Endothelial cell of umbilical vein (primary cell): ENCODE measurements at regions not wholly inside any gene's neighbourhood (a gene's known extent, or its start where the extent isn't known, plus 50 kb on each side); places are given as distances from the start of the nearest gene placed in this dataset.

ENCODE experiments used
- BruUV-seq: library from RNA; stranded (reverse); fragments of 400-500 nt; replicated peaks from 2 replicates; lab custom pipeline; 2021; lab: Mats Ljungman, UMichigan
- CTCF ChIA-PET: fragments of 300-600, 350-600 bp; sonication (Branson Sonifier 250); formaldehyde crosslinking; loops from one replicate; lab custom pipeline; 2021; ENCODE audit warnings: antibody characterized with exemption, inconsistent platforms; lab: Charles Lee
- POLR2A ChIA-PET: fragments of 300-600, 350-600 bp; sonication (Branson Sonifier 250); formaldehyde crosslinking; loops from one replicate; lab custom pipeline; 2021; ENCODE audit warnings: antibody characterized with exemption, inconsistent platforms; lab: Charles Lee
- DNase-seq: peaks from one replicate; pipeline ENCODE4 v3.0.0-alpha.2; 2011; ENCODE audit warnings: low read depth, low spot score
- FAIRE-seq: peaks from 2 replicates; lab custom pipeline; 2011; peaks lifted over from hg19 to GRCh38; lab: Jason Lieb, UNC
- H2AFZ ChIP-seq: 2 replicates; pipeline ENCODE4 v1.6.0; 2012; ENCODE audit warnings: low read depth, low read length, control low read depth, inconsistent platforms
- H3K27ac ChIP-seq: 2 replicates; pipeline ENCODE4 v1.5.1; 2011; ENCODE audit warnings: low read depth, mild to moderate bottlenecking, control low read depth, low read length, moderate library complexity; ENCODE audit not compliant: insufficient read depth
- H3K27me3 ChIP-seq, 2 experiments: 2 replicates each; pipeline versions ENCODE4 v1.6.0 to v1.6.1; 2011; ENCODE audit warnings: low read length in 2 of 2, mixed read lengths in 1 of 2; ENCODE audit not compliant: control insufficient read depth in 2 of 2, insufficient read depth in 2 of 2
- H3K36me3 ChIP-seq, 2 experiments: 2 replicates in 1 of 2; 3 replicates in 1 of 2; pipeline ENCODE4 v1.5.1; 2011; ENCODE audit warnings: low read length in 2 of 2, mild to moderate bottlenecking in 1 of 2, moderate library complexity in 1 of 2; ENCODE audit not compliant: control insufficient read depth in 2 of 2, insufficient read depth in 2 of 2; ENCODE audit errors: extremely low read depth in 1 of 2
- H3K4me1 ChIP-seq: 3 replicates; pipeline ENCODE4 v1.5.1; 2011; ENCODE audit warnings: mild to moderate bottlenecking, low read length; ENCODE audit not compliant: control insufficient read depth, insufficient read depth; ENCODE audit errors: extremely low read depth
- H3K4me2 ChIP-seq: 2 replicates; pipeline ENCODE4 v1.6.1; 2011; ENCODE audit warnings: low read length, control low read depth, mixed read lengths; ENCODE audit not compliant: insufficient read depth
- H3K4me3 ChIP-seq, 3 experiments: fragments of 200-600 bp in 1 of 3; sonication (generic), shearing (Covaris generic) in 1 of 3; replicated peaks in 1 of 3; 2 replicates each; pipeline ENCODE4 v1.5.1; 2011 to 2016; ENCODE audit warnings: control low read depth in 3 of 3, low read length in 3 of 3, mild to moderate bottlenecking in 2 of 3, inconsistent platforms in 1 of 3, low read depth in 1 of 3, moderate library complexity in 1 of 3; ENCODE audit not compliant: insufficient read depth in 1 of 3
- H3K79me2 ChIP-seq: 2 replicates; pipeline ENCODE4 v1.6.0; 2012; ENCODE audit warnings: low read length, inconsistent platforms; ENCODE audit not compliant: control insufficient read depth, insufficient read depth
- H3K9ac ChIP-seq: replicated peaks from 2 replicates; pipeline ENCODE3; 2011; ENCODE audit warnings: low read length, control low read depth; ENCODE audit not compliant: insufficient read depth; ENCODE audit errors: extremely low read depth
- H3K9me1 ChIP-seq: replicated peaks from 3 replicates; pipeline ENCODE4 v1.6.0; 2011; ENCODE audit warnings: mild to moderate bottlenecking, low read length; ENCODE audit not compliant: control insufficient read depth, insufficient read depth; ENCODE audit errors: extremely low read depth
- H3K9me3 ChIP-seq: replicated peaks from 2 replicates; pipeline ENCODE4 v1.5.1; 2012; ENCODE audit warnings: low read length, inconsistent platforms; ENCODE audit not compliant: control insufficient read depth, insufficient read depth
- H4K20me1 ChIP-seq: replicated peaks from 2 replicates; pipeline ENCODE3; 2011; ENCODE audit warnings: mild to moderate bottlenecking, low read length; ENCODE audit not compliant: control insufficient read depth, insufficient read depth; ENCODE audit errors: extremely low read depth
- EZH2 ChIP-seq: IDR thresholded peaks from 2 replicates; pipeline ENCODE4 v1.6.1; 2012; ENCODE audit warnings: borderline replicate concordance, low read depth, mild to moderate bottlenecking, moderate library complexity, low read length, inconsistent platforms; ENCODE audit not compliant: severe bottlenecking
- FOS ChIP-seq: IDR thresholded peaks from 2 replicates; pipeline ENCODE4 v1.6.1; 2011; ENCODE audit warnings: mild to moderate bottlenecking, low read length, moderate library complexity, borderline replicate concordance; ENCODE audit not compliant: insufficient read depth
- GATA2 ChIP-seq: IDR thresholded peaks from 2 replicates; pipeline ENCODE4 v1.7.0; 2011; ENCODE audit warnings: low read depth, mild to moderate bottlenecking, moderate library complexity, mixed read lengths, low read length; ENCODE audit not compliant: insufficient read length, insufficient read depth
- JUN ChIP-seq: IDR thresholded peaks from 2 replicates; pipeline ENCODE4 v1.6.1; 2011; ENCODE audit warnings: borderline replicate concordance, low read depth; ENCODE audit not compliant: insufficient read length, insufficient read depth
- MYC ChIP-seq: IDR thresholded peaks from one replicate; pipeline ENCODE4 v1.6.1; 2011; ENCODE audit warnings: mild to moderate bottlenecking, low read depth, low read length
- POLR2A ChIP-seq: IDR thresholded peaks from 2 replicates; pipeline ENCODE4 v1.6.1; 2012; ENCODE audit warnings: low read depth, mild to moderate bottlenecking, control low read depth, low read length
- POLR2AphosphoS5 ChIP-seq: IDR thresholded peaks from 2 replicates; pipeline ENCODE4 v1.6.1; 2012; ENCODE audit warnings: low read depth, mild to moderate bottlenecking, control low read depth, low read length, moderate library complexity; ENCODE audit not compliant: insufficient read depth
- dilution Hi-C: fragments of 300-500 bp; cut with MboI; formaldehyde crosslinking; loops from one replicate; pipeline ENCODE4 v1.15.0; 2019; ENCODE audit warnings: low sequenced_read_pairs; ENCODE audit not compliant: extremely low pct_ligation_motif_present
- intact Hi-C: fragments of 100-400 bp; cut with micrococcal nuclease; formaldehyde crosslinking; loops from one replicate; pipeline ENCODE4 v1.10.0; 2022
- TF ChIP-seq, protein P1 (sequence below): IDR thresholded peaks from 2 replicates; pipeline ENCODE4 v1.6.1; 2011; ENCODE audit not compliant: insufficient read depth, insufficient read length
- TF ChIP-seq, protein P2 (sequence below), 2 donors: IDR thresholded peaks; 1 replicate in 1 of 2; 2 replicates in 1 of 2; pipeline ENCODE4 v1.5.1; 2011; ENCODE audit warnings: low read length in 2 of 2, mild to moderate bottlenecking in 2 of 2, moderate library complexity in 2 of 2, control low read depth in 1 of 2, inconsistent platforms in 1 of 2, low read depth in 1 of 2; ENCODE audit not compliant: insufficient read depth in 1 of 2; ENCODE audit errors: extremely low read depth in 1 of 2

DNA sequence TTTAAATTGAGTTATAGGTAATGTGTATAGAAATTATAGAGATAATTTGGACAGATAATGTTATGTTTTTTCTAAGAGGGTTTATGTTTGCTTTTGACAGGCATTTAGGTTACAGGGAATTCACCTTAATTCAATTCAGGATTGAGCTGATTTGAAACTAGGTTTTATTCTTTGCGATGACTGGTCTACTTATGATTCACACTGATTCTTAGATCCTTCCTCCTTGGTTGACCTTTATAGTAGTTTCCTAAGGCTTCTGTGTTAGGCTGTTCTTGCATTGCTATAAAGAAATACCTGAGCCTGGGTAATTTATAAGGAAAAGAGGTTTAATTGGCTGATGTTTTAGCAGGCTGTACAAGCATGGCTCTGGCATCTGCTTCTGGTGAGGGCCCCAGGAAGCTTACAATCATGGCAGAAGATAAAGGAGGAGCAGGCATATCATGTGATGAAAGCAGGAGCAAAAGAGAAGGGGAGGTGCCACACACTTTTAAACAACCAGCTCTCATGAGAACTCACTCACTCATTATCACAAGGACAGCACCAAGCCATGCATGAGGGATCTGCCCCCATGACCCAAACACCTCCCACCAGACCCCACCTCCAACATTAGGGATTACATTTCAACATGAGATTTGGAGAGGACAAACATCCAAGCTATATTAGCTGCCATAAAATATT, 155.0 kb upstream of the SFRP2 start:
- no peak overlapping the region for H3K4me2 ChIP-seq
- no peak overlapping the region for H3K4me3 ChIP-seq
- no peak overlapping the region for H2AFZ ChIP-seq
- no peaks in the 10 kb centered on the region for H3K79me2 ChIP-seq
- no peaks in the 10 kb centered on the region for H4K20me1 ChIP-seq
- no peaks in the 10 kb centered on the region for H3K36me3 ChIP-seq
- DNase-seq (no peak), FAIRE-seq (no peak)
- ChIA-PET POLR2A (no interaction called here), CTCF (no interaction called here)
- dilution Hi-C loops: no loop called here
- no peaks in the 10 kb centered on the region for H3K9me1 ChIP-seq
- H3K9me3 ChIP-seq: peaks cover 3% of the 10 kb centered on the region
- no TSS peak for BruUV-seq
- H3K27me3 ChIP-seq: no peaks in the 10 kb centered on the region
- no peak for TF ChIP-seq JUN
- no peak for TF ChIP-seq GATA2
- TF ChIP-seq, protein P1, sequence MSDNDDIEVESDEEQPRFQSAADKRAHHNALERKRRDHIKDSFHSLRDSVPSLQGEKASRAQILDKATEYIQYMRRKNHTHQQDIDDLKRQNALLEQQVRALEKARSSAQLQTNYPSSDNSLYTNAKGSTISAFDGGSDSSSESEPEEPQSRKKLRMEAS: no peak
- TF ChIP-seq EZH2: no peak
- no peak for TF ChIP-seq MYC
- no peak for TF ChIP-seq POLR2A
- H3K4me1 ChIP-seq: no peaks in the 10 kb centered on the region
- no peak overlapping the region for H3K9ac ChIP-seq
- H3K27ac ChIP-seq: no peak overlapping the region
- intact Hi-C loops: no loop called here

DNA sequence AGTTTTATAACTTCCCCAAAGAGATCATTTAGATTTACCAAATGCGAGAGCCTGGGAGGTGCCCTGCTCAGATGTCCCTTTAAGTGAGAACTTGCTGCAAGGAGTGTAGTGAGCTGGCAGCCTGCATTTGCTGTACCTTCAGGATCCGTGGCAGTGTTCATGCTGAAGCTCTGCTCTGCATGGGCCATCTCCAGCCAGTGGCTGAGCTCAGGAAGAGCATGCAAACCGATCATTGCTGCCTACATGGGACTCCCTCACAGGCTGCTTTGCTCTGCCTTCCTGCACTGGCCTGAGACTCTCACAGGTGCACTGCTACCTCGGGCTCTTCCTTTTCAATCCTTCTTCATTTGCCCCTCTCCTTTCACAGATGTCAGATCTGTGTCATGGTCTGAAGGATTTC, 152.0 kb upstream of the SFRP2 start:
- Histone ChIP-seq H3K9ac (no peak overlapping the region), H2AFZ (no peak overlapping the region), H3K4me2 (no peak overlapping the region), H3K27ac (no peak overlapping the region), H3K4me3 (no peak overlapping the region), H3K9me3 (peaks cover 3% of the 10 kb centered on the region), H4K20me1 (no peaks in the 10 kb centered on the region), H3K27me3 (no peaks in the 10 kb centered on the region), H3K79me2 (no peaks in the 10 kb centered on the region), H3K36me3 (no peaks in the 10 kb centered on the region), H3K9me1 (no peaks in the 10 kb centered on the region), H3K4me1 (no peaks in the 10 kb centered on the region)
- dilution Hi-C loops: no loop called here
- FAIRE-seq (no peak), DNase-seq (no peak)
- ChIA-PET POLR2A (no interaction called here), CTCF (no interaction called here)
- intact Hi-C loops: no loop called here
- TF ChIP-seq FOS (no peak), MYC (no peak), POLR2A (no peak), GATA2 (no peak), POLR2AphosphoS5 (no peak), EZH2 (no peak), JUN (no peak)
- TF ChIP-seq, protein P1: no peak
- TF ChIP-seq, protein P2, sequence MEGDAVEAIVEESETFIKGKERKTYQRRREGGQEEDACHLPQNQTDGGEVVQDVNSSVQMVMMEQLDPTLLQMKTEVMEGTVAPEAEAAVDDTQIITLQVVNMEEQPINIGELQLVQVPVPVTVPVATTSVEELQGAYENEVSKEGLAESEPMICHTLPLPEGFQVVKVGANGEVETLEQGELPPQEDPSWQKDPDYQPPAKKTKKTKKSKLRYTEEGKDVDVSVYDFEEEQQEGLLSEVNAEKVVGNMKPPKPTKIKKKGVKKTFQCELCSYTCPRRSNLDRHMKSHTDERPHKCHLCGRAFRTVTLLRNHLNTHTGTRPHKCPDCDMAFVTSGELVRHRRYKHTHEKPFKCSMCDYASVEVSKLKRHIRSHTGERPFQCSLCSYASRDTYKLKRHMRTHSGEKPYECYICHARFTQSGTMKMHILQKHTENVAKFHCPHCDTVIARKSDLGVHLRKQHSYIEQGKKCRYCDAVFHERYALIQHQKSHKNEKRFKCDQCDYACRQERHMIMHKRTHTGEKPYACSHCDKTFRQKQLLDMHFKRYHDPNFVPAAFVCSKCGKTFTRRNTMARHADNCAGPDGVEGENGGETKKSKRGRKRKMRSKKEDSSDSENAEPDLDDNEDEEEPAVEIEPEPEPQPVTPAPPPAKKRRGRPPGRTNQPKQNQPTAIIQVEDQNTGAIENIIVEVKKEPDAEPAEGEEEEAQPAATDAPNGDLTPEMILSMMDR (IDR thresholded peaks at IDR 0.05; ENCODE audit: extremely low read depth in 1 of 2, insufficient read depth in 1 of 2, low read depth in 1 of 2, low read length in 2 of 2): no peak
- no TSS peak for BruUV-seq
